GM10248 (cell line): ENCODE measurements at regions not wholly inside any gene's neighbourhood (a gene's known extent, or its start where the extent isn't known, plus 50 kb on each side); places are given as distances from the start of the nearest gene placed in this dataset.

Experiments
- CTCF ChIA-PET: fragments of 300-600 bp; sonication (Branson Sonifier 250); formaldehyde crosslinking; extraction: SDS; loops from one replicate; lab custom pipeline; 2021; ENCODE audit warnings: antibody characterized with exemption; lab: Yijun Ruan, JAX
- POLR2A ChIA-PET: fragments of 350-650 bp; sonication (Branson Sonifier 250); formaldehyde crosslinking; extraction: SDS; loops from one replicate; lab custom pipeline; 2020; ENCODE audit warnings: antibody characterized with exemption; lab: Yijun Ruan, JAX
- DNase-seq: peaks from one replicate; pipeline ENCODE4 v3.0.0; 2012; ENCODE audit errors: extremely low spot score
- TF ChIP-seq, protein P1 (sequence below): IDR thresholded peaks from 2 replicates; pipeline ENCODE4 v1.5.1; 2012; ENCODE audit warnings: mild to moderate bottlenecking, low read depth; ENCODE audit errors: extremely low read depth, missing control alignments, control extremely low read depth

DNA sequence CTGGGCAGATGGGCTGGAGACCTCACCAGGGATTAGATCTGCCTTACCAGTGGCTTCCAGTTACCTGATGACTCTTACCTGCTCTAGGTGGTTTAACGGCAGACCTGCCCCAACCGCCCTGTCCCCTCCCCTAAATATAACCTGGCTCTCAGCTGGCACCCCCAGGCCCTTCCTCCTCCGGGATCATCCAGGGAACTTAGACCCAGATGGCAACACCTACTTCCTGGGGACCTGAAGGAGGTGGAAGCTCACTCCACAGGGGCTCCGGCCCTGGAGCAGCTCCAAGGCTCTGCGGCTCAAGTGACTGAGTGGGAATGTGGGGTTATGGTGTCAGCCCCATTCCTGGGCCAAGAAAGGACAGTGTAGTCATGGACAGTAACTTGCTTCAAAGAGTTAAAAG is 130.4 kb downstream of the OLFM1 start:
- TF ChIP-seq, protein P1, sequence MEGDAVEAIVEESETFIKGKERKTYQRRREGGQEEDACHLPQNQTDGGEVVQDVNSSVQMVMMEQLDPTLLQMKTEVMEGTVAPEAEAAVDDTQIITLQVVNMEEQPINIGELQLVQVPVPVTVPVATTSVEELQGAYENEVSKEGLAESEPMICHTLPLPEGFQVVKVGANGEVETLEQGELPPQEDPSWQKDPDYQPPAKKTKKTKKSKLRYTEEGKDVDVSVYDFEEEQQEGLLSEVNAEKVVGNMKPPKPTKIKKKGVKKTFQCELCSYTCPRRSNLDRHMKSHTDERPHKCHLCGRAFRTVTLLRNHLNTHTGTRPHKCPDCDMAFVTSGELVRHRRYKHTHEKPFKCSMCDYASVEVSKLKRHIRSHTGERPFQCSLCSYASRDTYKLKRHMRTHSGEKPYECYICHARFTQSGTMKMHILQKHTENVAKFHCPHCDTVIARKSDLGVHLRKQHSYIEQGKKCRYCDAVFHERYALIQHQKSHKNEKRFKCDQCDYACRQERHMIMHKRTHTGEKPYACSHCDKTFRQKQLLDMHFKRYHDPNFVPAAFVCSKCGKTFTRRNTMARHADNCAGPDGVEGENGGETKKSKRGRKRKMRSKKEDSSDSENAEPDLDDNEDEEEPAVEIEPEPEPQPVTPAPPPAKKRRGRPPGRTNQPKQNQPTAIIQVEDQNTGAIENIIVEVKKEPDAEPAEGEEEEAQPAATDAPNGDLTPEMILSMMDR: no peak
- no peak for DNase-seq
- ChIA-PET CTCF (no interaction called here), POLR2A (no interaction called here)

DNA sequence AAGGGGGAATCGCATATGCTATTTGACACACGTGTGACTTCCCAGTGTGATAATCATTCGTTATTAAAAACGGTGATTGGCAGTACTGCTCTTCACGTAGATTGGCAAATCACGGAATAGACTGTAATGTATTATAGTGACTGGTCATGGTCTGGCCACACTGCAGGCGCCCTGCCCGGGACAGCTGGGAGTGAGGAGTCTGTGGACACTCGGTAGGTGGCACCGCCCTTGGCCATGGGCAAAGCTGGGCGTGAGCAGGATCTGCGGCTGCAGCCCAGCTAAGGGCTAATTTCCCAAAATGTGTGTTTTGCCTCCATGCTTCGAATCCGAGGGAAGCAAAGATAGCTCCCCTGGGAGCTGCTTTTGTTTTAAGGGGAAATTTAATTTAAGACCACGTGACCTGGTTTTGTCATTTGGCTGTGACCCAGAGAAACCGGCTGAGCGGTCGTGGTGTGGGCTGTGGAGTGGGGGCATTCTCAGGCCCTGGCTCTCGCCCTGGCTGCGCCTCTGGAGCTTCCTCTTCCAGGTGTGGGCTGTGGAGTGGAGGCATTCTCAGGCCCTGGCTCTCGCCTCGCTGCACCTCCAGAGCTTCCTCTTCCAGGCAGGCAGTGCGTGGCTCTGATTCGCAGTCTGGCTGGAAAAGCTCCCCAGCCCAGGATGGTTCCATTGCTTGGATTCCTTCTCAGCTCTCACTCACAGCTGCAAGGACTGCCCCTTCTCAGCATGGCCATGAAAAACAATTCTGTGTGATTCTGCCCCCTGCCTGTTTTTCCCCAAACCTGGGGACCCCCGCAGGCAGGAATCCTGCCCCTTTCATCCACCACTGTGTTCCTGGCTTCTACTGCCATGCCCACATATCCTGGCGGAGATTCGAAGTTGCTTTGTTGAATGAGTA is 131.1 kb downstream of the OLFM1 start:
- ChIA-PET CTCF (no interaction called here), POLR2A (no interaction called here)
- TF ChIP-seq, protein P1: no peak
- no peak for DNase-seq

DNA sequence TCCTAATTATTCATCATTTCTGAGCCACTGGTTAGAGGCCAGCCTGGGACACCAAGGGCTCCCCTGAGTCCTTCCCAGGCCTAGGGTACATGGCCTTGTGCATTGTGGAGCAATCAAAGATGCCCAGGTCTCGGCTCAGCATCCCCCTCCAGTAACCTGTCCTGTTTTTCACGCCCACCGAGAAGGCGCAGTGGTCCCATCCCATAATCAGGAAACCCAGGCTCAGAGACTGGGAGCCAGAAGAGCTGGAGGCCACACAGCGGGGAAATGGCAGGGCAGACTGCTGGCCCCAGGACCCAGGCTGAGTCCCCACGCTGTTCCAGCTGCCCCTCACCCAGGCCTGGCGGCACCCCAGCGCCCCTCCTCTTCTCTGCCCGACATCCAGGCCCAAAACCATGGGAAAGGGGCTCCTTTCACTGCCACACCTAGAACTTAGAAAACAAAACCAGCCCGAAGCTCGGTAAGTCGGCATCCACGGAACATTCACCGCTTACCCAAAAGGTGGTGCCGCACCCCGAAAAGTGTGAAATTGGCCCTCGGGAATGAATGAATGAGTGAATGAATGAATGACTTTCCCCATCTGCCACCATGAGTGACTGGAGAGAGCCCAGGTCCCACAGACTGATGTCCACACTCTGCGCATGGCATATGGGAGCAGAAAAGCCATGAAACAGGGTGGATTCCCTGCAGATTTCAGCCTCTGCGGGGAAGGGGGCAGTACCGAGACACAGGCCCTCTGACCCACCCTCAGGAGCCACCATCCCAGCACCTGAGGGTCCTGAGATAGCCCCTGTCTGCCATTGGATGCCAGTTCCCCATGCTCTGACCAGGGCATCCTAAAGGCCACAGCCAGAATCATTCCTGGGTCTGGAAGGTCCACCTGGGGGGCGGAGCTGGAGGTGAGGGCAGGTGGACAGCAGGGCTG is 132.5 kb downstream of the OLFM1 start:
- POLR2A ChIA-PET: no interaction called here
- CTCF ChIA-PET: no interaction called here
- TF ChIP-seq, protein P1: no peak
- no peak for DNase-seq

DNA sequence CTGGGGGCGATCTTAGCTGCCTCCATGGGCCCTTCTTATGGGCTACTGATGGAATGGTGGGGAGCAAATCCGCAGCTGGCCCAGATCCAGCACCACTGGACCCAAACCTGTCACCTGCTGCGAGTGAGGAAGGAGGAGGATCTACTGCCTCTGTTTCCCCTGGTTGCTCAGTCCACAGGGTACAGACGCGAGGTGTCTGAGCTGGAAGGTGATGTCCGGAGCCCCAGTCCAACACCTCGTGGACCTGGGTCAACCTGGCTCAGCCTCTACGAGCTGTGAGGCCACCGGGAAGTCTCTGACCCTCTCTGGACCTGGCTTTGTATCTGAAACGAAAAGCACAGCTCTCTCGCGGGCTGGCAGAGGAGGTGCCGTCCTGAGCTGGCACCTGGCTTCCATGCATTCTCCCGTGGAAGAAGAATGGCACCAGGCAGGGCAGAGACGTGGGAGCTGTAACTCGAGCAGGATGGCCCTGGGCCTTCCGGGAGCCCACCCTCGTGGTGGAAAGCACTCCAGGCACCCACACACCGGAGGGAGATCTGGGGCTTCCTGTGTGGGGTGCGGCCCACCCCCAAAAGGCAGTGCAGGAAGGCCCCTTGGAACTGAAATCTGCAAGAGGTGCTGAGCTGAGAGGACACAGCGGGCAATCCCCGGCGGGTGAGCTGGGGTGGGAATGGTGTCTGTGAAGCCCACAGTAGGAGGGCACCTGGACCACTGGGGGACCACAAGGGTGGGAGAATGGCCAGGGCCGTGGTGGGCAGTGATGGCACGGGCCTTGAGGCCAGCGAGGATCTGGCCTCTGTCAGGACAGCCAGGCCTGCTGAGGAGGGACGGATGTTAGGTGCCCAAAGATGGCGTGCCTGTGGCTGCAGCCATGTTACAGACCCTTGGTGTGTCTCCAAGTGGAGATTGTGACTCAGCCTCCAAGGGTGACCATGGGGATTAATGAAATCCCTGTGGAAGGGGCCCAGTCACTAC is 133.4 kb downstream of the OLFM1 start:
- ChIA-PET POLR2A (no interaction called here), CTCF (no interaction called here)
- TF ChIP-seq, protein P1: no peak
- DNase-seq: no peak

DNA sequence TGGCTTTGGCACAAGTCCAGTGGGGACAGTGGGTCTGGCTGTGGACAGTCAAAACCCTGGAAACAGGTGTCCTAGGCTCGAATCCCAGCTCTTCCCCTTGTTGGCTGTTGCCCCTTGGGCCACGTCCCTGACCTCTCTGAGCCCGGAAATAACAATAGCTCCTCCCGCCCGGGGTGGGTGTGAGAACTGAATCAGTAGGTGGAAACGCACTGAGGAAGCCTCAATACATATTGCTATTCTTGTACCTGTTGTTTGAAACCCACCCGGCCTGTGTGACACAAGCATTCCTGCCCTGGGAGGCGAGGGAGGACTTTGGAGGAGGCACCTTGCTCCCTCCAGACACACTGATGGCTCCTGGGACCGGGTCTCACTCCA is 134.1 kb downstream of the OLFM1 start:
- TF ChIP-seq, protein P1: no peak
- CTCF ChIA-PET: no interaction called here
- DNase-seq: no peak
- POLR2A ChIA-PET: no interaction called here
